ENCODE measurements at regions not wholly inside any gene's neighbourhood (a gene's known extent, or its start where the extent isn't known, plus 50 kb on each side); places are given as distances from the start of the nearest gene placed in this dataset.

DNA sequence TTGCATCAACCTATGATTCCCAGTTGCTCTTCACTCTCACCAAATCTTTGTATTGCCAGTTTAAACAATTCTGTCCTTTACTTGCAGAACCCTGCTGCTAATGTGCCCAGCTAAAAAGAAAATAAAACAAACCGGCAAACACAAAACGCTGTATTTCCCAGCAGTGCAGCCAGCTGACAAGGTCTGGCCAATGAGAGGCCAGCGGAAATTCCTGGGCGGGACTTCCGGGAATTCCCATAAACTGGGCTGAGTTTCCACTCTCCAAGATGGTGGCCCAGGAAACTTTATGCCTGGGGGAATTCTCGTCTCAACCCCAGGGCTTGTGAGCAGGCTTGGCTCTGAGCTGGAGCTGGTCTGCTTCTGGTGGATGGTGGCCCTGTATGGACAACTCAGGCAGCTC lies 807.3 kb upstream of the TMEM132C start:
- POLR2A ChIA-PET: no interaction called here
- CTCF ChIA-PET: no interaction called here
- Histone ChIP-seq H3K27ac (ENCODE audit: low read length in 2 of 2) (no peak overlapping the region), H2AFZ (ENCODE audit: insufficient read depth, low read depth, low read length, poor library complexity, severe bottlenecking) (no peak overlapping the region), H3K4me1 (ENCODE audit: control insufficient read depth in 2 of 2, insufficient read depth in 2 of 2, low read length in 2 of 2) (no peaks in the 10 kb centered on the region), H3K4me3 (ENCODE audit: control extremely low read depth in 1 of 5, extremely low read depth in 1 of 5, insufficient read depth in 1 of 5, low read depth in 2 of 5, low read length in 4 of 5) (no peak overlapping the region), H3K9me3 (ENCODE audit: control extremely low read depth in 1 of 3, control insufficient read depth in 2 of 3, insufficient read depth in 1 of 3, low read length in 2 of 3) (peaks cover 0 to 18% (median 0%) of the 10 kb centered on the region in 3 donors), H3K79me2 (ENCODE audit: control insufficient read depth, insufficient read depth, low read length) (no peaks in the 10 kb centered on the region), H3K27me3 (replicated peaks in 1 of 4; ENCODE audit: control extremely low read depth in 1 of 4, control insufficient read depth in 3 of 4, insufficient read depth in 4 of 4, low read length in 3 of 4) (peaks cover 0 to 7% (median 0%) of the 10 kb centered on the region in 4 experiments), H4K20me1 (ENCODE audit: control insufficient read depth, insufficient read depth, low read length, poor library complexity, severe bottlenecking) (no peaks in the 10 kb centered on the region), H3K4me2 (replicated peaks; ENCODE audit: low read depth, low read length, poor library complexity, severe bottlenecking) (no peak overlapping the region), H3K36me3 (replicated peaks in 1 of 2; ENCODE audit: control extremely low read depth in 1 of 2, control insufficient read depth in 1 of 2, extremely low read depth in 1 of 2, insufficient read depth in 2 of 2, low read length in 1 of 2) (no peaks in the 10 kb centered on the region), H3K9ac (ENCODE audit: low read length) (no peak overlapping the region)
- no peak for DNase-seq
- Mint-ChIP-seq H3K4me3 (no peak overlapping the region), H3K27ac (no peak overlapping the region), H3K9me3 (ENCODE audit: insufficient read depth) (no peaks in the 10 kb centered on the region), H3K4me1 (no peaks in the 10 kb centered on the region), H3K27me3 (peaks cover 7% of the 10 kb centered on the region)
- 94% methylated on average over 6 of the region's 6 CpGs for WGBS (ENCODE audit: insufficient coverage)
- intact Hi-C loops (cut with micrococcal nuclease): no loop called here
- ATAC-seq (ENCODE audit: low read depth): no peak
- TF ChIP-seq CTCF (IDR thresholded peaks at IDR 0.05): no peak
- no peak for TF ChIP-seq EZH2 (IDR thresholded peaks at IDR 0.05; ENCODE audit: borderline replicate concordance, insufficient read depth, low read depth, low read length, poor library complexity, severe bottlenecking)

DNA sequence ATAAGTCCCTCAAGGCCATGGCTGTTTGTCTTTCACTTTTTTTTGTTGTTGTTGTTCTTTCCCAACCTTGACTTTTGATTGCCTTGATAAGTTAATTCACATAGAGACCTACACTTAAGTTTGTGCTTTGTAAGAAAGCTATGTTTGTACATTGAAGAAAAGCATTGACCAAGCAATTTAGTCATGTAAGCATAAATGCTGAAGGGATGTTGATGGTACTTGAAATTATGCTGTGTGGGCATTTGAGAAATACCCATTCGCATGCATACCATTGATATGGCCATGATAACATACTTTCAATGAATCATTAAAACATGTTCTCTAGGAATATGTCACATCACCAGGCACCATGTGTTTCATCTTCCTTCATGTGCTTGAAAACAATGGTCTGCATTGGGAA lies 803.7 kb upstream of the TMEM132C start:
- H3K4me3 ChIP-seq (ENCODE audit: control extremely low read depth in 1 of 5, extremely low read depth in 1 of 5, insufficient read depth in 1 of 5, low read depth in 2 of 5, low read length in 4 of 5): no peak overlapping the region
- WGBS (ENCODE audit: insufficient coverage): no CpG with 5 or more reads among the region's 1 CpG
- TF ChIP-seq CTCF (IDR thresholded peaks at IDR 0.05): no peak
- Mint-ChIP-seq H3K27me3 (no peaks in the 10 kb centered on the region), H3K4me1 (no peaks in the 10 kb centered on the region), H3K27ac (no peak overlapping the region), H3K4me3 (no peak overlapping the region), H3K9me3 (ENCODE audit: insufficient read depth) (no peaks in the 10 kb centered on the region)
- no peak overlapping the region for H2AFZ ChIP-seq (ENCODE audit: insufficient read depth, low read depth, low read length, poor library complexity, severe bottlenecking)
- H3K27me3 ChIP-seq (replicated peaks in 1 of 4; ENCODE audit: control extremely low read depth in 1 of 4, control insufficient read depth in 3 of 4, insufficient read depth in 4 of 4, low read length in 3 of 4): no peaks in the 10 kb centered on the region
- no peak overlapping the region for H3K9ac ChIP-seq (ENCODE audit: low read length)
- no peak for ATAC-seq (ENCODE audit: low read depth)
- ChIA-PET CTCF (no interaction called here), POLR2A (no interaction called here)
- no peak for DNase-seq
- peaks cover 0 to 6% (median 0%) of the 10 kb centered on the region in 3 donors for H3K9me3 ChIP-seq (ENCODE audit: control extremely low read depth in 1 of 3, control insufficient read depth in 2 of 3, insufficient read depth in 1 of 3, low read length in 2 of 3)
- no peak overlapping the region for H3K4me2 ChIP-seq (replicated peaks; ENCODE audit: low read depth, low read length, poor library complexity, severe bottlenecking)
- intact Hi-C loops (cut with micrococcal nuclease): no loop called here
- no peak overlapping the region for H3K27ac ChIP-seq (ENCODE audit: low read length in 2 of 2)
- no peaks in the 10 kb centered on the region for H4K20me1 ChIP-seq (ENCODE audit: control insufficient read depth, insufficient read depth, low read length, poor library complexity, severe bottlenecking)
- no peaks in the 10 kb centered on the region for H3K36me3 ChIP-seq (replicated peaks in 1 of 2; ENCODE audit: control extremely low read depth in 1 of 2, control insufficient read depth in 1 of 2, extremely low read depth in 1 of 2, insufficient read depth in 2 of 2, low read length in 1 of 2)
- H3K79me2 ChIP-seq (ENCODE audit: control insufficient read depth, insufficient read depth, low read length): no peaks in the 10 kb centered on the region
- H3K4me1 ChIP-seq (ENCODE audit: control insufficient read depth in 2 of 2, insufficient read depth in 2 of 2, low read length in 2 of 2): no peaks in the 10 kb centered on the region

All from B cell (primary cell).